ENCODE measurements at regions not wholly inside any gene's neighbourhood (a gene's known extent, or its start where the extent isn't known, plus 50 kb on each side); places are given as distances from the start of the nearest gene placed in this dataset.

- Mint-ChIP-seq H3K27me3 (ENCODE audit: insufficient read depth) (no peaks in the 10 kb centered on the region), H3K4me1 (no peaks in the 10 kb centered on the region), H3K9me3 (peaks cover 20% of the 10 kb centered on the region), H3K36me3 (ENCODE audit: low read depth) (peaks cover 3% of the 10 kb centered on the region), H3K27ac (no peak overlapping the region), H3K4me3 (no peak overlapping the region)
- Histone ChIP-seq H3K9me3 (ENCODE audit: control insufficient read depth, low read length) (peaks cover 5% of the 10 kb centered on the region), H3K36me3 (ENCODE audit: control insufficient read depth, insufficient read depth, low read length) (no peaks in the 10 kb centered on the region), H3K9ac (ENCODE audit: extremely low read depth, low read length, poor library complexity, severe bottlenecking) (no peak overlapping the region), H3K4me3 (ENCODE audit: low read length) (no peak overlapping the region), H3K27me3 (ENCODE audit: control insufficient read depth, insufficient read depth, low read length, poor library complexity, severe bottlenecking) (no peaks in the 10 kb centered on the region), H3K27ac (ENCODE audit: low read depth, low read length) (no peak overlapping the region), H3K4me1 (ENCODE audit: control insufficient read depth, insufficient read depth, low read length) (no peaks in the 10 kb centered on the region)
- 90 to 95% methylated on average over 6 of the region's 6 CpGs for WGBS, 2 experiments (ENCODE audit: insufficient coverage in 1 of 2, insufficient read length in 1 of 2)
- TF ChIP-seq, protein P1, sequence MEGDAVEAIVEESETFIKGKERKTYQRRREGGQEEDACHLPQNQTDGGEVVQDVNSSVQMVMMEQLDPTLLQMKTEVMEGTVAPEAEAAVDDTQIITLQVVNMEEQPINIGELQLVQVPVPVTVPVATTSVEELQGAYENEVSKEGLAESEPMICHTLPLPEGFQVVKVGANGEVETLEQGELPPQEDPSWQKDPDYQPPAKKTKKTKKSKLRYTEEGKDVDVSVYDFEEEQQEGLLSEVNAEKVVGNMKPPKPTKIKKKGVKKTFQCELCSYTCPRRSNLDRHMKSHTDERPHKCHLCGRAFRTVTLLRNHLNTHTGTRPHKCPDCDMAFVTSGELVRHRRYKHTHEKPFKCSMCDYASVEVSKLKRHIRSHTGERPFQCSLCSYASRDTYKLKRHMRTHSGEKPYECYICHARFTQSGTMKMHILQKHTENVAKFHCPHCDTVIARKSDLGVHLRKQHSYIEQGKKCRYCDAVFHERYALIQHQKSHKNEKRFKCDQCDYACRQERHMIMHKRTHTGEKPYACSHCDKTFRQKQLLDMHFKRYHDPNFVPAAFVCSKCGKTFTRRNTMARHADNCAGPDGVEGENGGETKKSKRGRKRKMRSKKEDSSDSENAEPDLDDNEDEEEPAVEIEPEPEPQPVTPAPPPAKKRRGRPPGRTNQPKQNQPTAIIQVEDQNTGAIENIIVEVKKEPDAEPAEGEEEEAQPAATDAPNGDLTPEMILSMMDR (conservative IDR thresholded peaks at IDR 0.05) = no peak
- no peak for DNase-seq
Measured at GRCh38 chr2:7646661-7647060, 729.4 kb downstream of the RNF144A start.

- Histone ChIP-seq H3K27ac (ENCODE audit: low read depth, low read length) (no peak overlapping the region), H3K4me3 (ENCODE audit: low read length) (no peak overlapping the region), H3K27me3 (ENCODE audit: control insufficient read depth, insufficient read depth, low read length, poor library complexity, severe bottlenecking) (no peaks in the 10 kb centered on the region), H3K4me1 (ENCODE audit: control insufficient read depth, insufficient read depth, low read length) (no peaks in the 10 kb centered on the region), H3K9ac (ENCODE audit: extremely low read depth, low read length, poor library complexity, severe bottlenecking) (no peak overlapping the region), H3K9me3 (ENCODE audit: control insufficient read depth, low read length) (no peaks in the 10 kb centered on the region), H3K36me3 (ENCODE audit: control insufficient read depth, insufficient read depth, low read length) (no peaks in the 10 kb centered on the region)
- TF ChIP-seq, protein P1 (conservative IDR thresholded peaks at IDR 0.05) = no peak
- WGBS, 2 experiments (ENCODE audit: insufficient coverage in 1 of 2, insufficient read length in 1 of 2) = 94 to 97% methylated on average over 5 to 7 of the region's 7 CpGs
- H3K4me3 Mint-ChIP-seq = no peak overlapping the region
- peaks cover 12% of the 10 kb centered on the region for H3K9me3 Mint-ChIP-seq
- H3K4me1 Mint-ChIP-seq = no peaks in the 10 kb centered on the region
- DNase-seq = no peak
- no peak overlapping the region for H3K27ac Mint-ChIP-seq
- no peaks in the 10 kb centered on the region for H3K27me3 Mint-ChIP-seq (ENCODE audit: insufficient read depth)
- H3K36me3 Mint-ChIP-seq (ENCODE audit: low read depth) = no peaks in the 10 kb centered on the region
Measured at GRCh38 chr2:7648221-7648795, 731.1 kb downstream of the RNF144A start.

GRCh38 chr2:7649461-7650228, 732.4 kb downstream of the RNF144A start:
- Histone ChIP-seq H3K27ac (ENCODE audit: low read depth, low read length) (no peak overlapping the region), H3K4me1 (ENCODE audit: control insufficient read depth, insufficient read depth, low read length) (no peaks in the 10 kb centered on the region), H3K36me3 (ENCODE audit: control insufficient read depth, insufficient read depth, low read length) (no peaks in the 10 kb centered on the region), H3K9ac (ENCODE audit: extremely low read depth, low read length, poor library complexity, severe bottlenecking) (no peak overlapping the region), H3K4me3 (ENCODE audit: low read length) (no peak overlapping the region), H3K27me3 (ENCODE audit: control insufficient read depth, insufficient read depth, low read length, poor library complexity, severe bottlenecking) (no peaks in the 10 kb centered on the region), H3K9me3 (ENCODE audit: control insufficient read depth, low read length) (peaks cover 3% of the 10 kb centered on the region)
- H3K27ac Mint-ChIP-seq = no peak overlapping the region
- no peaks in the 10 kb centered on the region for H3K27me3 Mint-ChIP-seq (ENCODE audit: insufficient read depth)
- H3K4me1 Mint-ChIP-seq = no peaks in the 10 kb centered on the region
- no peak for DNase-seq
- H3K36me3 Mint-ChIP-seq (ENCODE audit: low read depth) = no peaks in the 10 kb centered on the region
- peaks cover 14% of the 10 kb centered on the region for H3K9me3 Mint-ChIP-seq
- WGBS, 2 experiments (ENCODE audit: insufficient coverage in 1 of 2, insufficient read length in 1 of 2) = 92 to 95% methylated on average over 6 of the region's 6 CpGs
- H3K4me3 Mint-ChIP-seq = no peak overlapping the region
- TF ChIP-seq, protein P1 (conservative IDR thresholded peaks at IDR 0.05) = no peak

Data from endodermal cell (in vitro differentiated cells).